Right cardiac atrium (tissue), 5 donors: ENCODE measurements at regions not wholly inside any gene's neighbourhood (a gene's known extent, or its start where the extent isn't known, plus 50 kb on each side); places are given as distances from the start of the nearest gene placed in this dataset.

Experiments used
- ATAC-seq, 2 donors: fragments of 200-7000 bp; cut with Tn5 transposase; one replicate each; pipeline versions ENCODE4 v1.8.0 to v1.9.1; 2020; ENCODE audit warnings: moderate library complexity in 2 of 2, mild to moderate bottlenecking in 1 of 2
- DNase-seq, 3 donors: peaks; one replicate each; pipeline ENCODE4 v3.0.0-alpha.2; 2020
- H3K27ac ChIP-seq: one replicate; pipeline ENCODE4 v1.5.1; 2013; ENCODE audit warnings: mild to moderate bottlenecking, low read length, control low read depth, moderate library complexity
- H3K27me3 ChIP-seq: one replicate; pipeline ENCODE4 v1.6.1; 2013; ENCODE audit not compliant: control insufficient read depth, insufficient read depth
- H3K4me1 ChIP-seq: one replicate; pipeline ENCODE4 v1.6.1; 2013; ENCODE audit warnings: low read length; ENCODE audit not compliant: control insufficient read depth, insufficient read depth
- H3K4me3 ChIP-seq: one replicate; pipeline ENCODE4 v1.5.1; 2013; ENCODE audit warnings: low read length, control low read depth
- H3K9me3 ChIP-seq: one replicate; pipeline ENCODE4 v1.6.1; 2013; ENCODE audit warnings: low read length; ENCODE audit not compliant: control insufficient read depth
- WGBS: extraction: QIAGEN DNeasy Blood & Tissue Kit; methylation state at CpG from one replicate; pipeline ENCODE4 v1.1.7; 2013; 5-methylcytosine and 5-hydroxymethylcytosine counted together
- intact Hi-C, 4 donors: fragments of 100-400 bp; cut with DNase I; formaldehyde crosslinking; loops; one replicate each; pipeline versions ENCODE4 v1.11.0 to v1.14.0; 2022 to 2023
- donor health status: healthy with polysubstance abuse.
- donor health status: DM: no; HTN: yes; CAD: no.
- donor health status: DM: no; HTN: no; CAD: no.
- donor health status: DM: no; HTN: yes; CAD: no; lungs with severe emphysema.
- donor health status: DM: yes; HTN: yes; CAD: no.

- H3K4me3 ChIP-seq = no peak overlapping the region
- intact Hi-C loops = no loop called here
- no peaks in the 10 kb centered on the region for H3K4me1 ChIP-seq
- H3K9me3 ChIP-seq = no peaks in the 10 kb centered on the region
- no peaks in the 10 kb centered on the region for H3K27me3 ChIP-seq
- ATAC-seq = no peak
- H3K27ac ChIP-seq = no peak overlapping the region
- no peak for DNase-seq
These were observed 188.5 kb downstream of the PWWP3B start for GRCh38 chrX:106356580-106356979.

GRCh38 chrX:106363214-106363613 is 195.1 kb downstream of the PWWP3B start:
- no peak for ATAC-seq
- Histone ChIP-seq H3K27me3 (no peaks in the 10 kb centered on the region), H3K27ac (no peak overlapping the region), H3K4me3 (no peak overlapping the region), H3K9me3 (no peaks in the 10 kb centered on the region), H3K4me1 (no peaks in the 10 kb centered on the region)
- peak in 1 of 3 donors; percentile 5 for DNase-seq
- intact Hi-C loops = no loop called here
- 78% methylated on average over 5 of the region's 5 CpGs for WGBS

GRCh38 chrX:106378616-106379015 is 210.5 kb downstream of the PWWP3B start:
- Histone ChIP-seq H3K4me1 (no peaks in the 10 kb centered on the region), H3K27me3 (no peaks in the 10 kb centered on the region), H3K4me3 (no peak overlapping the region), H3K9me3 (no peaks in the 10 kb centered on the region), H3K27ac (no peak overlapping the region)
- 73% methylated on average over 1 of the region's 1 CpG for WGBS
- intact Hi-C loops = no loop called here
- no peak for DNase-seq
- ATAC-seq = no peak

- DNase-seq (no peak), ATAC-seq (no peak)
- H3K27ac ChIP-seq = no peak overlapping the region
- H3K9me3 ChIP-seq = no peaks in the 10 kb centered on the region
- H3K4me1 ChIP-seq = no peaks in the 10 kb centered on the region
- 61% methylated on average over 4 of the region's 4 CpGs for WGBS
- intact Hi-C loops = no loop called here
- no peaks in the 10 kb centered on the region for H3K27me3 ChIP-seq
- H3K4me3 ChIP-seq = no peak overlapping the region
These were observed 220.4 kb upstream of the RADX start for GRCh38 chrX:106391284-106391911.

- intact Hi-C loops = no loop called here
- no peaks in the 10 kb centered on the region for H3K4me1 ChIP-seq
- no peak overlapping the region for H3K27ac ChIP-seq
- H3K27me3 ChIP-seq = no peaks in the 10 kb centered on the region
- DNase-seq = no peak
- ATAC-seq = no peak
- no peaks in the 10 kb centered on the region for H3K9me3 ChIP-seq
- 76% methylated on average over 1 of the region's 1 CpG for WGBS
- H3K4me3 ChIP-seq = no peak overlapping the region
These were observed 219.4 kb upstream of the RADX start for GRCh38 chrX:106392346-106392745.

GRCh38 chrX:106397788-106398538 is 213.8 kb upstream of the RADX start:
- no peak overlapping the region for H3K27ac ChIP-seq
- H3K27me3 ChIP-seq = no peaks in the 10 kb centered on the region
- intact Hi-C loops = no loop called here
- H3K4me1 ChIP-seq = no peaks in the 10 kb centered on the region
- H3K4me3 ChIP-seq = no peak overlapping the region
- H3K9me3 ChIP-seq = no peaks in the 10 kb centered on the region
- ATAC-seq (peak in 1 of 2 donors; percentile 37), DNase-seq (no peak)

- WGBS = 82% methylated on average over 10 of the region's 10 CpGs
- no peaks in the 10 kb centered on the region for H3K4me1 ChIP-seq
- no peak for ATAC-seq
- H3K27ac ChIP-seq = no peak overlapping the region
- intact Hi-C loops = no loop called here
- no peaks in the 10 kb centered on the region for H3K27me3 ChIP-seq
- H3K9me3 ChIP-seq = no peaks in the 10 kb centered on the region
- peak in 1 of 3 donors; percentile 16 for DNase-seq
- no peak overlapping the region for H3K4me3 ChIP-seq
These were observed 209.7 kb upstream of the RADX start for GRCh38 chrX:106401965-106402559.

GRCh38 chrX:106404512-106404911 is 207.3 kb upstream of the RADX start:
- Histone ChIP-seq H3K4me1 (no peaks in the 10 kb centered on the region), H3K27me3 (no peaks in the 10 kb centered on the region), H3K9me3 (no peaks in the 10 kb centered on the region), H3K4me3 (no peak overlapping the region), H3K27ac (no peak overlapping the region)
- DNase-seq (no peak), ATAC-seq (no peak)
- WGBS = 67% methylated on average over 1 of the region's 1 CpG
- intact Hi-C loops = no loop called here

GRCh38 chrX:106415276-106415895 is 196.4 kb upstream of the RADX start:
- no peak for DNase-seq
- intact Hi-C loops = no loop called here
- ATAC-seq = no peak

GRCh38 chrX:106436691-106437090 is 175.1 kb upstream of the RADX start:
- Histone ChIP-seq H3K27ac (no peak overlapping the region), H3K4me1 (no peaks in the 10 kb centered on the region), H3K27me3 (no peaks in the 10 kb centered on the region), H3K9me3 (no peaks in the 10 kb centered on the region), H3K4me3 (no peak overlapping the region)
- DNase-seq = no peak
- 60% methylated on average over 4 of the region's 4 CpGs for WGBS
- intact Hi-C loops = no loop called here
- no peak for ATAC-seq

More at GRCh38 chrX:106415276-106415895, 196.4 kb upstream of the RADX start:
- no peak overlapping the region for H3K27ac ChIP-seq
- H3K4me3 ChIP-seq = no peak overlapping the region
- 40% methylated on average over 2 of the region's 2 CpGs for WGBS
- H3K27me3 ChIP-seq = no peaks in the 10 kb centered on the region
- no peaks in the 10 kb centered on the region for H3K4me1 ChIP-seq
- no peaks in the 10 kb centered on the region for H3K9me3 ChIP-seq

GRCh38 chrX:106437407-106437806 is 174.4 kb upstream of the RADX start:
- H3K27ac ChIP-seq = no peak overlapping the region
- no peak overlapping the region for H3K4me3 ChIP-seq
- H3K9me3 ChIP-seq = no peaks in the 10 kb centered on the region
- H3K27me3 ChIP-seq = no peaks in the 10 kb centered on the region
- intact Hi-C loops = no loop called here
- DNase-seq (no peak), ATAC-seq (no peak)
- no peaks in the 10 kb centered on the region for H3K4me1 ChIP-seq
- 20% methylated on average over 3 of the region's 3 CpGs for WGBS
